ENCODE measurements at regions not wholly inside any gene's neighbourhood (a gene's known extent, or its start where the extent isn't known, plus 50 kb on each side); places are given as distances from the start of the nearest gene placed in this dataset.
"Not testable (repeated sequence)": the region's sequence is repeated elsewhere in the genome, so short reads cannot be mapped to it uniquely, and the experiment has no call there.

GRCh38 chr9:80976403-80976802, 712.9 kb downstream of the TLE1 start (continued):
- no peak for TF ChIP-seq CCAR2 (optimal IDR thresholded peaks at IDR 0.05; ENCODE audit: low read depth, low read length)
- TF ChIP-seq, protein P1, sequence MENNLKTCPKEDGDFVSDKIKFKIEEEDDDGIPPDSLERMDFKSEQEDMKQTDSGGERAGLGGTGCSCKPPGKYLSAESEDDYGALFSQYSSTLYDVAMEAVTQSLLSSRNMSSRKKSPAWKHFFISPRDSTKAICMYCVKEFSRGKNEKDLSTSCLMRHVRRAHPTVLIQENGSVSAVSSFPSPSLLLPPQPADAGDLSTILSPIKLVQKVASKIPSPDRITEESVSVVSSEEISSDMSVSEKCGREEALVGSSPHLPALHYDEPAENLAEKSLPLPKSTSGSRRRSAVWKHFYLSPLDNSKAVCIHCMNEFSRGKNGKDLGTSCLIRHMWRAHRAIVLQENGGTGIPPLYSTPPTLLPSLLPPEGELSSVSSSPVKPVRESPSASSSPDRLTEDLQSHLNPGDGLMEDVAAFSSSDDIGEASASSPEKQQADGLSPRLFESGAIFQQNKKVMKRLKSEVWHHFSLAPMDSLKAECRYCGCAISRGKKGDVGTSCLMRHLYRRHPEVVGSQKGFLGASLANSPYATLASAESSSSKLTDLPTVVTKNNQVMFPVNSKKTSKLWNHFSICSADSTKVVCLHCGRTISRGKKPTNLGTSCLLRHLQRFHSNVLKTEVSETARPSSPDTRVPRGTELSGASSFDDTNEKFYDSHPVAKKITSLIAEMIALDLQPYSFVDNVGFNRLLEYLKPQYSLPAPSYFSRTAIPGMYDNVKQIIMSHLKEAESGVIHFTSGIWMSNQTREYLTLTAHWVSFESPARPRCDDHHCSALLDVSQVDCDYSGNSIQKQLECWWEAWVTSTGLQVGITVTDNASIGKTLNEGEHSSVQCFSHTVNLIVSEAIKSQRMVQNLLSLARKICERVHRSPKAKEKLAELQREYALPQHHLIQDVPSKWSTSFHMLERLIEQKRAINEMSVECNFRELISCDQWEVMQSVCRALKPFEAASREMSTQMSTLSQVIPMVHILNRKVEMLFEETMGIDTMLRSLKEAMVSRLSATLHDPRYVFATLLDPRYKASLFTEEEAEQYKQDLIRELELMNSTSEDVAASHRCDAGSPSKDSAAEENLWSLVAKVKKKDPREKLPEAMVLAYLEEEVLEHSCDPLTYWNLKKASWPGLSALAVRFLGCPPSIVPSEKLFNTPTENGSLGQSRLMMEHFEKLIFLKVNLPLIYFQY (CRISPR knock-in tag; IDR thresholded peaks at IDR 0.05; ENCODE audit: borderline replicate concordance): no peak
- TF ChIP-seq ATRX (CRISPR knock-in tag; IDR thresholded peaks at IDR 0.05; ENCODE audit: borderline replicate concordance): no peak
- no peak for TF ChIP-seq KDM4B (CRISPR knock-in tag; IDR thresholded peaks at IDR 0.05)

GRCh38 chr9:80970377-80970776, 719.0 kb downstream of the TLE1 start:
- H3K4me1 ChIP-seq (ENCODE audit: insufficient read depth, low read length); in situ Hi-C loops (cut with HindIII; ENCODE audit: extremely low pct_ligation_motif_present, low pct_unique_long_range_greater_than_20kb); intact Hi-C loops (cut with micrococcal nuclease; ENCODE audit: unreplicated experiment); H4K20me1 ChIP-seq (ENCODE audit: insufficient read depth, low read length); CTCF ChIA-PET (ENCODE audit: low intra/inter-chr PET ratio, low total read pairs); FAIRE-seq; BruUV-seq (replicated peaks); ATAC-seq; H3K4me3 ChIP-seq (replicated peaks in 1 of 3; ENCODE audit: insufficient read depth in 1 of 3, low read depth in 2 of 3, low read length in 3 of 3); H3K4me2 ChIP-seq (ENCODE audit: low read depth, low read length); H3K36me3 ChIP-seq (replicated peaks in 1 of 2; ENCODE audit: control insufficient read depth in 1 of 2, insufficient read depth in 2 of 2, low read length in 2 of 2); H3K27me3 ChIP-seq (ENCODE audit: control insufficient read depth in 1 of 2, insufficient read depth in 2 of 2, low read length in 2 of 2); H3K79me2 ChIP-seq (ENCODE audit: insufficient read depth, low read length); H2AFZ ChIP-seq (ENCODE audit: low read length); DNase-seq (ENCODE audit: low spot score); H3K9ac ChIP-seq (ENCODE audit: insufficient read depth, low read depth, low read length); POLR2A ChIA-PET; H3K27ac ChIP-seq (ENCODE audit: extremely low read length, insufficient read depth, low read length): not testable (repeated sequence)
- peaks cover 27% of the 10 kb centered on the region for H3K9me3 ChIP-seq (ENCODE audit: low read length)
- no CpG with 5 or more reads among the region's 2 CpGs for WGBS (ENCODE audit: low lambda C conversion rate)
